H1 (cell line): ENCODE measurements at regions not wholly inside any gene's neighbourhood (a gene's known extent, or its start where the extent isn't known, plus 50 kb on each side); places are given as distances from the start of the nearest gene placed in this dataset.

Experiments used
- CTCF ChIA-PET: fragments of 300-600 bp; sonication (Branson Sonifier 250); formaldehyde crosslinking; loops from one replicate; lab custom pipeline; 2021; ENCODE audit not compliant: partially characterized antibody; lab: Charles Lee
- POLR2A ChIA-PET: fragments of 300-600 bp; sonication (Branson Sonifier 250); formaldehyde crosslinking; loops from one replicate; lab custom pipeline; 2021; ENCODE audit warnings: inconsistent platforms; ENCODE audit not compliant: partially characterized antibody; lab: Charles Lee
- DNase-seq, 2 experiments: peaks; one replicate each; pipeline versions ENCODE4 v3.0.0 to v3.0.0-alpha.2; 2010 to 2022; ENCODE audit warnings: low spot score in 2 of 2, low read depth in 1 of 2, mixed read lengths in 1 of 2
- FAIRE-seq: peaks from 2 replicates; lab custom pipeline; 2011; peaks lifted over from hg19 to GRCh38; lab: Jason Lieb, UNC
- H2AFZ ChIP-seq: 2 replicates; pipeline ENCODE4 v1.8.1; 2012; ENCODE audit warnings: low read length, inconsistent platforms
- H2AK5ac ChIP-seq: 2 replicates; pipeline ENCODE4 v1.6.1; 2013; ENCODE audit warnings: low read depth, low read length
- H2BK120ac ChIP-seq: replicated peaks from 2 replicates; pipeline ENCODE3; 2013; ENCODE audit warnings: low read depth, low read length, inconsistent platforms
- H2BK12ac ChIP-seq: 2 replicates; pipeline ENCODE4 v1.6.1; 2013; ENCODE audit warnings: low read depth, low read length
- H2BK15ac ChIP-seq: 2 replicates; pipeline ENCODE4 v1.6.1; 2013; ENCODE audit warnings: low read length
- H2BK20ac ChIP-seq: 2 replicates; pipeline ENCODE4 v1.6.1; 2013; ENCODE audit warnings: low read length
- H2BK5ac ChIP-seq: 2 replicates; pipeline ENCODE4 v1.6.1; 2013; ENCODE audit warnings: low read depth, low read length
- H3K14ac ChIP-seq: 2 replicates; pipeline ENCODE4 v1.6.1; 2013; ENCODE audit warnings: inconsistent platforms; ENCODE audit not compliant: insufficient read length
- H3K18ac ChIP-seq: 2 replicates; pipeline ENCODE4 v1.6.1; 2013; ENCODE audit warnings: low read length; ENCODE audit errors: extremely low read depth
- H3K23ac ChIP-seq: 2 replicates; pipeline ENCODE4 v1.6.1; 2013; ENCODE audit warnings: inconsistent platforms; ENCODE audit not compliant: insufficient read length
- H3K23me2 ChIP-seq: 2 replicates; pipeline ENCODE4 v1.6.1; 2013; ENCODE audit warnings: low read depth, low read length
- H3K27ac ChIP-seq: 2 replicates; pipeline ENCODE4 v1.6.1; 2011; ENCODE audit warnings: low read depth, low read length, inconsistent platforms
- H3K27me3 ChIP-seq, 4 experiments: replicated peaks in 1 of 4; 1 replicate in 1 of 4; 2 replicates in 3 of 4; pipeline versions ENCODE4 v1.6.1 to v1.8.1; 2011 to 2013; ENCODE audit warnings: low read length in 3 of 4, mild to moderate bottlenecking in 3 of 4, inconsistent platforms in 2 of 4, mixed read lengths in 2 of 4, moderate library complexity in 1 of 4; ENCODE audit not compliant: control insufficient read depth in 3 of 4, insufficient read depth in 3 of 4; ENCODE audit errors: extremely low read depth in 1 of 4
- H3K36me3 ChIP-seq, 4 experiments: 2 replicates each; pipeline versions ENCODE4 v1.6.1 to v1.8.1; 2011 to 2013; ENCODE audit warnings: mild to moderate bottlenecking in 4 of 4, low read length in 3 of 4, moderate library complexity in 2 of 4, control low read depth in 1 of 4, inconsistent platforms in 1 of 4; ENCODE audit not compliant: insufficient read depth in 4 of 4, control insufficient read depth in 2 of 4
- H3K4ac ChIP-seq: replicated peaks from 2 replicates; pipeline ENCODE3; 2013; ENCODE audit warnings: low read length, low read depth, mixed read lengths, inconsistent platforms; ENCODE audit not compliant: insufficient read length
- H3K4me1 ChIP-seq, 4 experiments: replicated peaks in 1 of 4; 1 replicate in 1 of 4; 2 replicates in 3 of 4; pipeline versions ENCODE4 v1.6.1 to v1.8.1; 2011 to 2013; ENCODE audit warnings: low read length in 3 of 4, inconsistent platforms in 2 of 4, mixed read lengths in 1 of 4; ENCODE audit not compliant: insufficient read depth in 4 of 4, control insufficient read depth in 3 of 4
- H3K4me2 ChIP-seq, 2 experiments: 2 replicates each; pipeline versions ENCODE4 v1.6.1 to v1.8.1; 2011 to 2013; ENCODE audit warnings: low read depth in 2 of 2, low read length in 2 of 2, control low read depth in 1 of 2, inconsistent platforms in 1 of 2, mild to moderate bottlenecking in 1 of 2; ENCODE audit not compliant: insufficient read depth in 1 of 2
- H3K4me3 ChIP-seq, 4 experiments: fragments of 200-600, 300-600 bp in 1 of 4; sonication (generic), shearing (Covaris generic), sonication (Bioruptor Twin) in 1 of 4; 2 replicates each; pipeline versions ENCODE4 v1.5.1 to v1.8.1; 2011 to 2016; ENCODE audit warnings: low read length in 4 of 4, low read depth in 3 of 4, control low read depth in 2 of 4, inconsistent platforms in 2 of 4, mild to moderate bottlenecking in 2 of 4, mixed read lengths in 1 of 4, moderate library complexity in 1 of 4; ENCODE audit not compliant: insufficient read depth in 2 of 4; ENCODE audit errors: extremely low read depth in 1 of 4
- H3K56ac ChIP-seq: replicated peaks from 2 replicates; pipeline ENCODE3; 2013; ENCODE audit warnings: low read depth, mild to moderate bottlenecking, mixed read lengths, low read length, inconsistent platforms; ENCODE audit not compliant: insufficient read length
- H3K79me1 ChIP-seq: 2 replicates; pipeline ENCODE4 v1.6.1; 2013; ENCODE audit warnings: low read depth, low read length, control low read depth
- H3K79me2 ChIP-seq, 2 experiments: 2 replicates each; pipeline versions ENCODE4 v1.6.1 to v1.8.1; 2012 to 2013; ENCODE audit warnings: low read length in 2 of 2, mild to moderate bottlenecking in 2 of 2, inconsistent platforms in 1 of 2; ENCODE audit not compliant: insufficient read depth in 2 of 2, control insufficient read depth in 1 of 2
- H3K9ac ChIP-seq, 4 experiments: replicated peaks in 1 of 4; 1 replicate in 1 of 4; 2 replicates in 3 of 4; pipeline versions ENCODE4 v1.6.1 to v1.8.1; 2011 to 2013; ENCODE audit warnings: low read depth in 3 of 4, low read length in 3 of 4, control low read depth in 2 of 4, mild to moderate bottlenecking in 2 of 4, moderate library complexity in 2 of 4, inconsistent platforms in 1 of 4; ENCODE audit errors: extremely low read depth in 1 of 4
- H3K9me3 ChIP-seq, 2 experiments: 2 replicates each; pipeline versions ENCODE4 v1.6.1 to v1.8.1; 2012 to 2013; ENCODE audit warnings: mild to moderate bottlenecking in 2 of 2, moderate library complexity in 2 of 2, control low read depth in 1 of 2, inconsistent platforms in 1 of 2, low read depth in 1 of 2, low read length in 1 of 2, mixed read lengths in 1 of 2; ENCODE audit not compliant: insufficient read depth in 2 of 2
- H4K20me1 ChIP-seq, 2 experiments: replicated peaks in 1 of 2; 2 replicates each; pipeline versions ENCODE3 to v1.8.1; 2011 to 2013; ENCODE audit warnings: inconsistent platforms in 2 of 2, low read length in 2 of 2, mild to moderate bottlenecking in 1 of 2; ENCODE audit not compliant: insufficient read depth in 2 of 2, control insufficient read depth in 1 of 2
- H4K5ac ChIP-seq: 2 replicates; pipeline ENCODE4 v1.6.1; 2013; ENCODE audit warnings: low read length, low read depth, mixed read lengths, inconsistent platforms; ENCODE audit not compliant: insufficient read length
- H4K8ac ChIP-seq: 2 replicates; pipeline ENCODE4 v1.8.0; 2013; ENCODE audit warnings: mild to moderate bottlenecking, moderate library complexity, low read length, inconsistent platforms; ENCODE audit not compliant: insufficient read depth; ENCODE audit errors: extremely low read depth
- H4K91ac ChIP-seq: replicated peaks from 2 replicates; pipeline ENCODE3; 2013; ENCODE audit warnings: low read length, mixed read lengths, inconsistent platforms; ENCODE audit not compliant: insufficient read length
- CBX5 ChIP-seq: fragments of 300-800, 300-1000 bp; sonication (generic); IDR thresholded peaks from 2 replicates; pipeline ENCODE4 v1.7.1; 2016; ENCODE audit warnings: antibody characterized with exemption, low read length, low read depth
- RNF2 ChIP-seq: fragments of 200-900, 300-1000 bp; sonication (generic); IDR thresholded peaks from 2 replicates; pipeline ENCODE4 v1.7.1; 2016; ENCODE audit warnings: borderline replicate concordance, low read depth, mild to moderate bottlenecking, antibody characterized with exemption, low read length; ENCODE audit not compliant: poor library complexity, severe bottlenecking; ENCODE audit errors: missing control alignments
- SP2 ChIP-seq: IDR thresholded peaks from 2 replicates; pipeline ENCODE4 v1.6.1; 2012; ENCODE audit warnings: mild to moderate bottlenecking, low read length, inconsistent platforms
- WGBS, 2 experiments: shearing (Covaris generic) in 1 of 2; methylation state at CpG; one replicate each; pipeline versions ENCODE4 v1.1.6 to v1.1.7; 2013 to 2015; ENCODE audit warnings: low lambda C conversion rate in 2 of 2, mixed read lengths in 2 of 2, inconsistent platforms in 1 of 2, low coverage in 1 of 2, missing lambda C conversion rate in 1 of 2; ENCODE audit not compliant: insufficient replicate concordance in 2 of 2, insufficient coverage in 1 of 2, insufficient read length in 1 of 2; ENCODE audit errors: extremely low coverage in 1 of 2, missing lambda C conversion rate in 1 of 2; 5-methylcytosine and 5-hydroxymethylcytosine counted together

DNA sequence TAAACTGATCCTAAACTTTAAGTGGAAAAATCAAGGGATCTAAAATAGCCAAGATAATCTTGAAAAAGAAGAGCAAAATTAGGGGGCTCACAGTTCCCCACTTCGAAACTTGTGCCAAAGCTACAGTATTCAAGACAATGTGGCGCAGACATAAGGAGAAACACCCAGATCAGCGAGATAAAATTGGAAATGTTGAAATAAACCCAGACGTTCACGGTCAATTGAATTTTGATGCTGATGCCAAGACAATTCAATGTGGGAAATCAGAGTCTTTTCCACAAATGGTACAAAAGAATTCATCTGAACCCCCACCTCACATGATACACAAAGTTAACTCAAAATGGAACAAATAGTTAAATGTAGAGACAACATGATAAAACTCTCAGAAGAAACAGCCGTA lies 601.6 kb downstream of the BRD1 start (continued):
- no peak for TF ChIP-seq CBX5

- H2BK15ac ChIP-seq, result no peak overlapping the region
- no peaks in the 10 kb centered on the region for H4K20me1 ChIP-seq
- no peak overlapping the region for H3K18ac ChIP-seq
- no peaks in the 10 kb centered on the region for H3K4me1 ChIP-seq
- H3K4ac ChIP-seq, result no peak overlapping the region
- DNase-seq, result no peak
- H4K91ac ChIP-seq, result no peak overlapping the region
- no peak overlapping the region for H2BK5ac ChIP-seq
- no peaks in the 10 kb centered on the region for H3K23me2 ChIP-seq
- H3K79me2 ChIP-seq, result no peaks in the 10 kb centered on the region
- H3K9ac ChIP-seq, result no peak overlapping the region
- H3K9me3 ChIP-seq, result 0 out of 4 replicates have a peak, but pooled peaks cover 0 to 2% of the 10 kb centered on the region in 2 experiments
- no peak overlapping the region for H4K8ac ChIP-seq
- no peak overlapping the region for H3K4me2 ChIP-seq
- no peak for TF ChIP-seq CBX5
- no peak for TF ChIP-seq RNF2
- no peak for TF ChIP-seq SP2
- no peak overlapping the region for H3K27ac ChIP-seq
- no peak overlapping the region for H2BK20ac ChIP-seq
- H3K23ac ChIP-seq, result no peak overlapping the region
- H4K5ac ChIP-seq, result no peak overlapping the region
- ChIA-PET POLR2A (no interaction called here), CTCF (no interaction called here)
- no peak overlapping the region for H3K14ac ChIP-seq
- FAIRE-seq, result no peak
- no peaks in the 10 kb centered on the region for H3K36me3 ChIP-seq
- no peak overlapping the region for H2BK120ac ChIP-seq
- H2BK12ac ChIP-seq, result no peak overlapping the region
- no peak overlapping the region for H3K4me3 ChIP-seq
- WGBS, 2 experiments, result 94% methylated on average over 4 of the region's 4 CpGs; no CpG with 5 or more reads in 1 of the 2 experiments
- no peak overlapping the region for H3K56ac ChIP-seq
- no peaks in the 10 kb centered on the region for H3K79me1 ChIP-seq
- no peak overlapping the region for H2AK5ac ChIP-seq
- H3K27me3 ChIP-seq, result no peaks in the 10 kb centered on the region
- no peak overlapping the region for H2AFZ ChIP-seq
Observed at GRCh38 chr22:49224243-49224642, 603.4 kb downstream of the BRD1 start.
